K562 (cell line): ENCODE measurements at regions not wholly inside any gene's neighbourhood (a gene's known extent, or its start where the extent isn't known, plus 50 kb on each side); places are given as distances from the start of the nearest gene placed in this dataset.

Source experiments
- AFF4 ChIP-seq: sonication (generic); formaldehyde crosslinking; IDR thresholded peaks from 2 replicates; pipeline ENCODE4 v1.8.0; 2023; ENCODE audit warnings: mild to moderate bottlenecking, missing genetic modification reagents
- ATF1 ChIP-seq, 2 experiments: fragments of 450-650 bp in 1 of 2; IDR thresholded peaks; 2 replicates each; pipeline ENCODE4 v1.6.1; 2016; ENCODE audit warnings: missing compliant biosample characterization in 1 of 2, missing genetic modification characterization in 1 of 2
- C11orf30 ChIP-seq: fragments of 450-650 bp; IDR thresholded peaks from 2 replicates; pipeline ENCODE4 v1.6.1; 2016; ENCODE audit warnings: low read depth, mild to moderate bottlenecking
- HES1 ChIP-seq: fragments of 450-650 bp; IDR thresholded peaks from 2 replicates; pipeline ENCODE4 v1.6.1; 2016; ENCODE audit warnings: low read depth, mild to moderate bottlenecking, moderate library complexity
- ILF3 ChIP-seq: fragments of 450-650 bp; IDR thresholded peaks from 2 replicates; pipeline ENCODE4 v1.6.1; 2018; ENCODE audit warnings: antibody characterized with exemption, mild to moderate bottlenecking, moderate library complexity, borderline replicate concordance
- RBM15 ChIP-seq: fragments of 200-400 bp; formaldehyde crosslinking; IDR thresholded peaks from 2 replicates; pipeline ENCODE4 v1.6.1; 2018; ENCODE audit warnings: mild to moderate bottlenecking, low read length, moderate library complexity; ENCODE audit not compliant: insufficient read depth
- RNF2 ChIP-seq: sonication (generic); IDR thresholded peaks from 2 replicates; pipeline ENCODE4 v1.6.1; 2016
- ZKSCAN3 ChIP-seq: fragments of 250-450 bp; sonication (Bioruptor Pico); IDR thresholded peaks from 2 replicates; pipeline ENCODE4 v1.4.0; 2020
- ZNF263 ChIP-seq: sonication (generic); formaldehyde crosslinking; IDR thresholded peaks from 2 replicates; pipeline ENCODE4 v1.8.0; 2022; ENCODE audit warnings: mild to moderate bottlenecking, missing genetic modification reagents, borderline replicate concordance

GRCh38 chr14:98428483-98428994 is 843.5 kb downstream of the BCL11B start (continued):
- no peak for TF ChIP-seq AFF4 (CRISPR knock-in tag)
- no peak for TF ChIP-seq ZKSCAN3 (CRISPR knock-in tag)
- no peak for TF ChIP-seq C11orf30
- TF ChIP-seq ILF3 = no peak
- TF ChIP-seq RBM15 = no peak
- TF ChIP-seq ZNF263 (CRISPR knock-in tag) = no peak
- no peak for TF ChIP-seq HES1
- no peak for TF ChIP-seq RNF2
- no peak for TF ChIP-seq ATF1 (CRISPR knock-in tag; IDR thresholded peaks at IDR 0.05)
- TF ChIP-seq ATF1 (tag; IDR thresholded peaks at IDR 0.05) = no peak
